Spleen (tissue), 7 donors: ENCODE measurements at regions not wholly inside any gene's neighbourhood (a gene's known extent, or its start where the extent isn't known, plus 50 kb on each side); places are given as distances from the start of the nearest gene placed in this dataset.

Source experiments
- CTCF ChIP-seq, 11 experiments: fragments of 200-600 bp in 7 of 11; fragments of 450-650 bp in 4 of 11; sonication (generic) in 4 of 11; IDR thresholded peaks in 8 of 11; conservative IDR thresholded peaks in 3 of 11; 1 replicate in 7 of 11; 2 replicates in 4 of 11; pipeline versions ENCODE4 v1.4.0 to v1.8.0; 2016 to 2021; ENCODE audit warnings: antibody characterized with exemption in 11 of 11, inconsistent platforms in 4 of 11, mild to moderate bottlenecking in 1 of 11
- POLR2A ChIP-seq, 3 donors: fragments of 450-650 bp; IDR thresholded peaks; one replicate each; pipeline ENCODE4 v1.5.1; 2017; ENCODE audit warnings: antibody characterized with exemption in 3 of 3, mild to moderate bottlenecking in 1 of 3
- POLR2AphosphoS5 ChIP-seq, 3 donors: sonication (generic); formaldehyde crosslinking; IDR thresholded peaks; one replicate each; pipeline ENCODE4 v1.5.1; 2017; ENCODE audit warnings: antibody characterized with exemption in 3 of 3
- donor health status: DM: no; HTN: no; CAD: no; lungs with moderate emphysema.
- donor health status: DM: no; HTN: no; CAD: no.
- donor health status: DM: no; HTN: no; CAD: no.

GRCh38 chr5:5784101-5784500 lies 361.6 kb downstream of the ICE1 start:
- TF ChIP-seq CTCF (IDR thresholded peaks at IDR 0.05 in 8 of 11, conservative IDR thresholded peaks at IDR 0.05 in 3 of 11) (no peak), POLR2A (IDR thresholded peaks at IDR 0.05) (no peak), POLR2AphosphoS5 (IDR thresholded peaks at IDR 0.05) (no peak)
